K562 (cell line): ENCODE measurements at regions not wholly inside any gene's neighbourhood (a gene's known extent, or its start where the extent isn't known, plus 50 kb on each side); places are given as distances from the start of the nearest gene placed in this dataset.

Experiments used
- ELF1 ChIP-seq: fragments of 200-800 bp; sonication (Bioruptor generic); IDR thresholded peaks from 2 replicates; pipeline ENCODE4 v1.6.1; 2016; ENCODE audit warnings: missing genetic modification characterization, missing compliant biosample characterization
- KLF13 ChIP-seq: fragments of 450-650 bp; IDR thresholded peaks from 2 replicates; pipeline ENCODE4 v1.6.1; 2016; ENCODE audit warnings: missing genetic modification characterization, low read depth, mild to moderate bottlenecking, missing compliant biosample characterization, moderate library complexity, borderline replicate concordance
- SRSF3 ChIP-seq: fragments of 200-400 bp; formaldehyde crosslinking; IDR thresholded peaks from 2 replicates; pipeline ENCODE4 v1.6.1; 2016; ENCODE audit warnings: mild to moderate bottlenecking, low read length, moderate library complexity; ENCODE audit not compliant: insufficient read depth
- ZFP30 ChIP-seq: fragments of 250-450 bp; sonication (Bioruptor Pico); IDR thresholded peaks from 2 replicates; pipeline ENCODE4 v1.8.0; 2022; ENCODE audit warnings: moderate library complexity, mild to moderate bottlenecking, inconsistent platforms, borderline replicate concordance
- ZHX1 ChIP-seq: fragments of 150-350 bp; conservative IDR thresholded peaks from 2 replicates; pipeline ENCODE4 v1.6.1; 2014; ENCODE audit warnings: low read length
- TF ChIP-seq, protein P1 (sequence below): fragments of 450-650 bp; IDR thresholded peaks from 2 replicates; pipeline ENCODE4 v1.6.1; 2016; ENCODE audit warnings: mild to moderate bottlenecking, moderate library complexity
- TF ChIP-seq, protein P2 (sequence below): fragments of 450-650 bp; formaldehyde crosslinking; conservative IDR thresholded peaks from 2 replicates; pipeline ENCODE4 v1.4.0; 2022; ENCODE audit warnings: mild to moderate bottlenecking, missing genetic modification characterization

DNA sequence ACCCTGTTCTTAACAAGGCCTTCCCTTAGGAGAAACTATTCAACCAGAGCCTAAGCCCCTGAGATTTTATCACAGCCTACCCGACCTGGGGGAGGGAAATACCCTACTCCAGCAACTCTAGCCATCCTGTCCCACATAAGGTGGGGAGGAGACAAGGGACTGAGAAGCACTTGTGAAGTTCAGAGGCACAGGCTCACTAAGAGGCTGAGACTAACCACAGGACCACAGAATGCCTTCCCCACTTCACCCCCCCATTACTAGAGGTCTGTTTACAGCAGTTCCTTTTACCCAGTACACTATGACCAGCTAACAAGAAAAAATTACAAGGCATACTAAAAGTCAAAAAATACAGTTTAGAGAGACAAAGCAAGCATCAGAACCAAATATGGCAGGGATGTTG is 86.8 kb downstream of the TEX35 start (continued):
- no peak for TF ChIP-seq ZHX1
- TF ChIP-seq, protein P1, sequence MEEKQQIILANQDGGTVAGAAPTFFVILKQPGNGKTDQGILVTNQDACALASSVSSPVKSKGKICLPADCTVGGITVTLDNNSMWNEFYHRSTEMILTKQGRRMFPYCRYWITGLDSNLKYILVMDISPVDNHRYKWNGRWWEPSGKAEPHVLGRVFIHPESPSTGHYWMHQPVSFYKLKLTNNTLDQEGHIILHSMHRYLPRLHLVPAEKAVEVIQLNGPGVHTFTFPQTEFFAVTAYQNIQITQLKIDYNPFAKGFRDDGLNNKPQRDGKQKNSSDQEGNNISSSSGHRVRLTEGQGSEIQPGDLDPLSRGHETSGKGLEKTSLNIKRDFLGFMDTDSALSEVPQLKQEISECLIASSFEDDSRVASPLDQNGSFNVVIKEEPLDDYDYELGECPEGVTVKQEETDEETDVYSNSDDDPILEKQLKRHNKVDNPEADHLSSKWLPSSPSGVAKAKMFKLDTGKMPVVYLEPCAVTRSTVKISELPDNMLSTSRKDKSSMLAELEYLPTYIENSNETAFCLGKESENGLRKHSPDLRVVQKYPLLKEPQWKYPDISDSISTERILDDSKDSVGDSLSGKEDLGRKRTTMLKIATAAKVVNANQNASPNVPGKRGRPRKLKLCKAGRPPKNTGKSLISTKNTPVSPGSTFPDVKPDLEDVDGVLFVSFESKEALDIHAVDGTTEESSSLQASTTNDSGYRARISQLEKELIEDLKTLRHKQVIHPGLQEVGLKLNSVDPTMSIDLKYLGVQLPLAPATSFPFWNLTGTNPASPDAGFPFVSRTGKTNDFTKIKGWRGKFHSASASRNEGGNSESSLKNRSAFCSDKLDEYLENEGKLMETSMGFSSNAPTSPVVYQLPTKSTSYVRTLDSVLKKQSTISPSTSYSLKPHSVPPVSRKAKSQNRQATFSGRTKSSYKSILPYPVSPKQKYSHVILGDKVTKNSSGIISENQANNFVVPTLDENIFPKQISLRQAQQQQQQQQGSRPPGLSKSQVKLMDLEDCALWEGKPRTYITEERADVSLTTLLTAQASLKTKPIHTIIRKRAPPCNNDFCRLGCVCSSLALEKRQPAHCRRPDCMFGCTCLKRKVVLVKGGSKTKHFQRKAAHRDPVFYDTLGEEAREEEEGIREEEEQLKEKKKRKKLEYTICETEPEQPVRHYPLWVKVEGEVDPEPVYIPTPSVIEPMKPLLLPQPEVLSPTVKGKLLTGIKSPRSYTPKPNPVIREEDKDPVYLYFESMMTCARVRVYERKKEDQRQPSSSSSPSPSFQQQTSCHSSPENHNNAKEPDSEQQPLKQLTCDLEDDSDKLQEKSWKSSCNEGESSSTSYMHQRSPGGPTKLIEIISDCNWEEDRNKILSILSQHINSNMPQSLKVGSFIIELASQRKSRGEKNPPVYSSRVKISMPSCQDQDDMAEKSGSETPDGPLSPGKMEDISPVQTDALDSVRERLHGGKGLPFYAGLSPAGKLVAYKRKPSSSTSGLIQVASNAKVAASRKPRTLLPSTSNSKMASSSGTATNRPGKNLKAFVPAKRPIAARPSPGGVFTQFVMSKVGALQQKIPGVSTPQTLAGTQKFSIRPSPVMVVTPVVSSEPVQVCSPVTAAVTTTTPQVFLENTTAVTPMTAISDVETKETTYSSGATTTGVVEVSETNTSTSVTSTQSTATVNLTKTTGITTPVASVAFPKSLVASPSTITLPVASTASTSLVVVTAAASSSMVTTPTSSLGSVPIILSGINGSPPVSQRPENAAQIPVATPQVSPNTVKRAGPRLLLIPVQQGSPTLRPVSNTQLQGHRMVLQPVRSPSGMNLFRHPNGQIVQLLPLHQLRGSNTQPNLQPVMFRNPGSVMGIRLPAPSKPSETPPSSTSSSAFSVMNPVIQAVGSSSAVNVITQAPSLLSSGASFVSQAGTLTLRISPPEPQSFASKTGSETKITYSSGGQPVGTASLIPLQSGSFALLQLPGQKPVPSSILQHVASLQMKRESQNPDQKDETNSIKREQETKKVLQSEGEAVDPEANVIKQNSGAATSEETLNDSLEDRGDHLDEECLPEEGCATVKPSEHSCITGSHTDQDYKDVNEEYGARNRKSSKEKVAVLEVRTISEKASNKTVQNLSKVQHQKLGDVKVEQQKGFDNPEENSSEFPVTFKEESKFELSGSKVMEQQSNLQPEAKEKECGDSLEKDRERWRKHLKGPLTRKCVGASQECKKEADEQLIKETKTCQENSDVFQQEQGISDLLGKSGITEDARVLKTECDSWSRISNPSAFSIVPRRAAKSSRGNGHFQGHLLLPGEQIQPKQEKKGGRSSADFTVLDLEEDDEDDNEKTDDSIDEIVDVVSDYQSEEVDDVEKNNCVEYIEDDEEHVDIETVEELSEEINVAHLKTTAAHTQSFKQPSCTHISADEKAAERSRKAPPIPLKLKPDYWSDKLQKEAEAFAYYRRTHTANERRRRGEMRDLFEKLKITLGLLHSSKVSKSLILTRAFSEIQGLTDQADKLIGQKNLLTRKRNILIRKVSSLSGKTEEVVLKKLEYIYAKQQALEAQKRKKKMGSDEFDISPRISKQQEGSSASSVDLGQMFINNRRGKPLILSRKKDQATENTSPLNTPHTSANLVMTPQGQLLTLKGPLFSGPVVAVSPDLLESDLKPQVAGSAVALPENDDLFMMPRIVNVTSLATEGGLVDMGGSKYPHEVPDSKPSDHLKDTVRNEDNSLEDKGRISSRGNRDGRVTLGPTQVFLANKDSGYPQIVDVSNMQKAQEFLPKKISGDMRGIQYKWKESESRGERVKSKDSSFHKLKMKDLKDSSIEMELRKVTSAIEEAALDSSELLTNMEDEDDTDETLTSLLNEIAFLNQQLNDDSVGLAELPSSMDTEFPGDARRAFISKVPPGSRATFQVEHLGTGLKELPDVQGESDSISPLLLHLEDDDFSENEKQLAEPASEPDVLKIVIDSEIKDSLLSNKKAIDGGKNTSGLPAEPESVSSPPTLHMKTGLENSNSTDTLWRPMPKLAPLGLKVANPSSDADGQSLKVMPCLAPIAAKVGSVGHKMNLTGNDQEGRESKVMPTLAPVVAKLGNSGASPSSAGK, result no peak
- TF ChIP-seq KLF13 (tag), result no peak
- no peak for TF ChIP-seq ELF1 (tag)
- TF ChIP-seq, protein P2, sequence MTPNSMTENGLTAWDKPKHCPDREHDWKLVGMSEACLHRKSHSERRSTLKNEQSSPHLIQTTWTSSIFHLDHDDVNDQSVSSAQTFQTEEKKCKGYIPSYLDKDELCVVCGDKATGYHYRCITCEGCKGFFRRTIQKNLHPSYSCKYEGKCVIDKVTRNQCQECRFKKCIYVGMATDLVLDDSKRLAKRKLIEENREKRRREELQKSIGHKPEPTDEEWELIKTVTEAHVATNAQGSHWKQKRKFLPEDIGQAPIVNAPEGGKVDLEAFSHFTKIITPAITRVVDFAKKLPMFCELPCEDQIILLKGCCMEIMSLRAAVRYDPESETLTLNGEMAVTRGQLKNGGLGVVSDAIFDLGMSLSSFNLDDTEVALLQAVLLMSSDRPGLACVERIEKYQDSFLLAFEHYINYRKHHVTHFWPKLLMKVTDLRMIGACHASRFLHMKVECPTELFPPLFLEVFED (CRISPR knock-in tag), result no peak
- TF ChIP-seq ZFP30 (CRISPR knock-in tag), result no peak
- no peak for TF ChIP-seq SRSF3
